AG04450 (cell line): ENCODE measurements at regions not wholly inside any gene's neighbourhood (a gene's known extent, or its start where the extent isn't known, plus 50 kb on each side); places are given as distances from the start of the nearest gene placed in this dataset.

Source experiments
- CTCF ChIA-PET: fragments of 300-600, 350-600 bp; formaldehyde crosslinking; extraction: SDS; loops from one replicate; lab custom pipeline; 2022; ENCODE audit warnings: antibody characterized with exemption, inconsistent platforms; lab: Charles Lee
- POLR2A ChIA-PET: fragments of 350-600 bp; formaldehyde crosslinking; extraction: SDS; loops from one replicate; lab custom pipeline; 2021; ENCODE audit warnings: antibody characterized with exemption, inconsistent platforms; lab: Yijun Ruan, JAX
- DNase-seq: peaks from one replicate; pipeline ENCODE4 v3.0.0-alpha.2; 2011; ENCODE audit warnings: low read depth, low spot score
- H3K27ac ChIP-seq: one replicate; pipeline ENCODE4 v1.5.1; 2012; ENCODE audit warnings: low read depth, low read length, control low read depth
- H3K27me3 ChIP-seq: one replicate; pipeline ENCODE4 v1.6.0; 2012; ENCODE audit warnings: low read length; ENCODE audit not compliant: control insufficient read depth, insufficient read depth
- H3K4me3 ChIP-seq: 2 replicates; pipeline ENCODE4 v1.5.1; 2011; ENCODE audit warnings: mild to moderate bottlenecking, low read depth, low read length, control low read depth
- H3K9me3 ChIP-seq: 2 replicates; pipeline ENCODE4 v1.5.1; 2012; ENCODE audit warnings: low read length; ENCODE audit not compliant: control insufficient read depth, insufficient read depth
- CTCF ChIP-seq: IDR thresholded peaks from 2 replicates; pipeline ENCODE4 v1.5.1; 2011; ENCODE audit warnings: low read depth, low read length, control low read depth, inconsistent platforms

- no peaks in the 10 kb centered on the region for H3K27me3 ChIP-seq
- no peak for DNase-seq
- TF ChIP-seq CTCF: no peak
- H3K9me3 ChIP-seq: no peaks in the 10 kb centered on the region
- no peak overlapping the region for H3K4me3 ChIP-seq
- peak overlapping the region; percentile 69 for H3K27ac ChIP-seq
- ChIA-PET CTCF (interaction anchor here (0.6 kb wide), 1 partner anchor 22 kb away, joined by 3 read pairs; no protein-coding TSS in a partner anchor), POLR2A (no interaction called here)
Measured at GRCh38 chr17:13420418-13420826, 181.3 kb downstream of the HS3ST3A1 start.

- no peak overlapping the region for H3K4me3 ChIP-seq
- H3K27me3 ChIP-seq: no peaks in the 10 kb centered on the region
- no peaks in the 10 kb centered on the region for H3K9me3 ChIP-seq
- H3K27ac ChIP-seq: no peak overlapping the region
- no peak for TF ChIP-seq CTCF
- no peak for DNase-seq
- POLR2A ChIA-PET: no interaction called here
- CTCF ChIA-PET: no interaction called here
Measured at GRCh38 chr17:13419676-13420075, 182.1 kb downstream of the HS3ST3A1 start.

- CTCF ChIA-PET: no interaction called here
- H3K27me3 ChIP-seq: no peaks in the 10 kb centered on the region
- DNase-seq: no peak
- no peak for TF ChIP-seq CTCF
- H3K9me3 ChIP-seq: no peaks in the 10 kb centered on the region
- H3K27ac ChIP-seq: no peak overlapping the region
- POLR2A ChIA-PET: no interaction called here
- H3K4me3 ChIP-seq: no peak overlapping the region
Measured at GRCh38 chr17:13418891-13419290, 182.8 kb downstream of the HS3ST3A1 start.

- H3K4me3 ChIP-seq: no peak overlapping the region
- H3K27ac ChIP-seq: no peak overlapping the region
- TF ChIP-seq CTCF: no peak
- H3K27me3 ChIP-seq: no peaks in the 10 kb centered on the region
- no peak for DNase-seq
- no peaks in the 10 kb centered on the region for H3K9me3 ChIP-seq
- ChIA-PET POLR2A (no interaction called here), CTCF (no interaction called here)
Measured at GRCh38 chr17:13417381-13417950, 184.3 kb downstream of the HS3ST3A1 start.

GRCh38 chr17:13416748-13417363 lies 184.9 kb downstream of the HS3ST3A1 start:
- DNase-seq: no peak
- TF ChIP-seq CTCF: no peak
- no peaks in the 10 kb centered on the region for H3K27me3 ChIP-seq
- CTCF ChIA-PET: no interaction called here
- POLR2A ChIA-PET: no interaction called here
- H3K4me3 ChIP-seq: no peak overlapping the region
- H3K27ac ChIP-seq: no peak overlapping the region
- H3K9me3 ChIP-seq: no peaks in the 10 kb centered on the region
